Ammon's horn (tissue), 1 donor: ENCODE measurements at regions not wholly inside any gene's neighbourhood (a gene's known extent, or its start where the extent isn't known, plus 50 kb on each side); places are given as distances from the start of the nearest gene placed in this dataset.

Source experiments
- DNase-seq: peaks from one replicate; pipeline ENCODE4 v3.0.0-alpha.2; 2016; ENCODE audit warnings: low spot score

GRCh38 chr6:39992861-39993622 is 58.8 kb upstream of the MOCS1 start:
- no peak for DNase-seq
